ENCODE measurements at regions not wholly inside any gene's neighbourhood (a gene's known extent, or its start where the extent isn't known, plus 50 kb on each side); places are given as distances from the start of the nearest gene placed in this dataset.

GRCh38 chr6:23414922-23415321 lies 711.1 kb upstream of the NRSN1 start:
- no peak for TF ChIP-seq RAD21 (conservative IDR thresholded peaks at IDR 0.05 in 1 of 2, IDR thresholded peaks at IDR 0.05 in 1 of 2)
- TF ChIP-seq CTCF (IDR thresholded peaks at IDR 0.05) = no peak
- no peak for TF ChIP-seq POLR2A (IDR thresholded peaks at IDR 0.05; ENCODE audit: low read length)

Measured in A549 (cell line).